Posterior cingulate gyrus (tissue), 11 donors: ENCODE measurements at regions not wholly inside any gene's neighbourhood (a gene's known extent, or its start where the extent isn't known, plus 50 kb on each side); places are given as distances from the start of the nearest gene placed in this dataset.
A peak's percentile ranks its signal among the peaks of the same experiment; 100 is the strongest.

Experiments
- DNase-seq, 10 donors: peaks; one replicate each; pipeline versions ENCODE4 v3.0.0 to v3.0.0-alpha.2; 2020 to 2021; ENCODE audit warnings: mixed read lengths in 3 of 10
- intact Hi-C: fragments of 100-400 bp; cut with DNase I; formaldehyde crosslinking; loops from one replicate; pipeline ENCODE4 v1.15.1; 2023

GRCh38 chr16:54231919-54232318 is 54.7 kb downstream of the IRX3 start:
- DNase-seq, result no peak
- intact Hi-C loops, result no loop called here

DNA sequence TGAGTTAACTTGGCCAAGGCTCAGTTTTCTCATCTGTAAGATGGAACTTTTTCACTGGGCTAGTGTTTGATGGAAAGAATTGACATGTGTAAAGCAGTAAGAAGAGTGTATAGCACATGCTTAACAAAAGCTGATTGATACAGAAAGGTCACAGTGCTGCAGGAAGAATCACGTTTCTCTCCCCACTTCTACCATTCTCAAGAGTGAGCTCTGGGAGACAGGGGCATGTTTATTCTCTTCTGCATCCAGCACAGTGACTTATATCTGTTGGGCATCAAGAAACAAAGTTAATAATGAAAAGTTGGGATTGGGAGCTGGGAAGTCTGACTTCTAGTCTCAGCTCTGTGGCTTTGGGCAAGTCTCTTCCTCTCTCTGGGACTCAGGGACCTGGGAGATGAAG is 55.3 kb downstream of the IRX3 start:
- intact Hi-C loops, result no loop called here
- DNase-seq, result no peak

DNA sequence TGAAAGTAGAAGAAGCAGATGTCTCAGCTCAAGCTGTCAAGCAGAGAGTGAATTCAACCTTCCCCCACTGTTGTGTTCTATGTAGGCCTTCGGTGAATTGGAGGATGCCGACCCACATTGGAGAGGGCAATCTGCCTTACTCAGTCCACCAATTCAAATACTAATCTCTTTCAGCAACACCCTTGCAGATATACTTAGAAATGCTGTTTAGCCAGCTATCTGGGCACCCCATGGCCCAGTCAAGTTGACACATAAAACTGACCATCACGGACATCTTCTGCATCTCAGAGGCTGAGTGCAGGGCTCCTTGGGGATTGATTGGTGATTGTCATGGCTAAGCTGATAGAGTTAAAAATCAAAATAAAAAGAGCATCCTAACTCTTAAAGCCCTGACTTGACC is 58.3 kb downstream of the IRX3 start:
- intact Hi-C loops, result no loop called here
- DNase-seq, result no peak

DNA sequence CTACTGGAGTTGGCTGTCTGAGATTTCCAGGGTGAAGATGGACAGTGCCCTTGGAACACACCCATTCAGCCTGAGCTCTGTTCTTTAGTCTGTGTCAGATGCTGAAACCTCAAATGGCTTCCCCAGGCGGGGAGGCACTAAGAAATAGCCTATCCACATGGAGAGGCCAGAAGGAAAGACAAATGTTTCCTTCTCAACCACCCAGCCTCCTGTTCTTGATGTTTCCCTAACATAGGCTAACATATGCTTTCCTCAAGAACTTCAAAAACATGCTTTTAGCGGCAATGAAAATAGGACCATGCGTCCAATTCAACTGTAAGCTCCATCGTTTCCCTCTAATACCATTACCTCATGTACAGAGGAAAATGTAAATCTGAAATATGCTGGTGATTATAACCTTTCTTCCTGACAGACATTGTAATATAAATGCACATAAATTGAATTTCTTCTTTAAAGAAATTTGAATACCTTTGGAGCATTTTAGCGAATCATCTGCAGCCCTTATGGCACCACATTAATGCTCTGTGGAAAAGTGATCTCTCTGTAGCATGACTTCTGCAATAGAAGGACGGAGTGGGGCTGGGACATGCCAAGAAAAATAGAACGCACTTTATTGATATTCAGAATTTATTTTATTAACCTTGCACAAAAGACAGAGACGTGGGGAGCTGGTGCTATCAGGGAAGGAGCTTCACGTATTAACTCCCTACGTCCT is 60.1 kb downstream of the IRX3 start:
- no peak for DNase-seq
- intact Hi-C loops, result no loop called here

GRCh38 chr16:54219709-54220108 is 66.9 kb downstream of the IRX3 start:
- no peak for DNase-seq
- intact Hi-C loops, result no loop called here

- intact Hi-C loops, result no loop called here
- DNase-seq, result no peak
Measured at GRCh38 chr16:54216688-54217087, 69.9 kb downstream of the IRX3 start.

GRCh38 chr16:54216268-54216667 is 70.3 kb downstream of the IRX3 start:
- DNase-seq, result no peak
- intact Hi-C loops, result no loop called here

DNA sequence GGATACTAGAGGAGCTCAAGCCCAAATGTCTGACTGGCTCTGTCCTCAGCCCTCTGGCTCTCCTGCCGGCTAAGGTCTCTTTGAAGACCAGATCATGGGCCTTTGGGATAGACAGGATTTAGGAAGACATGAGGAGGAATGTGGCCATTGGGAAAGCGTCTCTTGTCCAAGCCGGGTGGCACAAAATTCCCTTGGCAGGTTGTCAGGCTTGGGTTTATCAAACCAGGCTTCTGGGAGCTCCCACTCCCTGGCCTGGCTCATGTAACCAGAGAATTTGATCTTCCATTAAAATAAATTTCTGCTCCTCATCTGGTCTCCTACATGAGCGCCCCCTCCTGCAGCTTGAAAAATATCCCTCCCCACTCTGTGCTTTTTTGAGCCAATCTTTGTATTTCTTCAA is 71.1 kb downstream of the IRX3 start:
- intact Hi-C loops, result no loop called here
- DNase-seq, result no peak

DNA sequence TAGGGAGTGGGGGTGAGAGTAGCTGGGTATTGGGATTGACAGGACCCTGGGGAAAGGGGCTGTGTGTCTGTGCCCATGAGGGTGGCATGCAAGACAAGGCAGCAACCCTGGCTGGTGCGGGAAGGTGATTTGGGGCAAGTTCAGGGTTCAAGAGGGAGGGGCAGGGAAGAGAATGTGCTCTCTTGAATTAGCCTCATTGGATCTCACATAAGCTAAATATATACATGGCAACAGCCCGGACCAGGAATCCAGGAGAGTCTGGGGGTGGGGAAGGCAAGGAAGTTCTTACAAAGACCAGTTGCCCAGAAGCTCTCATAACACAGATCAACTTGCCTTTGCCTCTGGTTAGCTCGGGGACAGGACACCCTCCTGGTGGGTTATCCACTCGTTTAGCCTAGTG is 73.3 kb downstream of the IRX3 start:
- no peak for DNase-seq
- intact Hi-C loops, result no loop called here

- no peak for DNase-seq
- intact Hi-C loops, result no loop called here
Measured at GRCh38 chr16:54212893-54213292, 73.7 kb downstream of the IRX3 start.

- no peak for DNase-seq
- intact Hi-C loops, result no loop called here
Measured at GRCh38 chr16:54211203-54211602, 75.4 kb downstream of the IRX3 start.

GRCh38 chr16:54210452-54211125 is 76.0 kb downstream of the IRX3 start:
- DNase-seq, result no peak
- intact Hi-C loops, result no loop called here

DNA sequence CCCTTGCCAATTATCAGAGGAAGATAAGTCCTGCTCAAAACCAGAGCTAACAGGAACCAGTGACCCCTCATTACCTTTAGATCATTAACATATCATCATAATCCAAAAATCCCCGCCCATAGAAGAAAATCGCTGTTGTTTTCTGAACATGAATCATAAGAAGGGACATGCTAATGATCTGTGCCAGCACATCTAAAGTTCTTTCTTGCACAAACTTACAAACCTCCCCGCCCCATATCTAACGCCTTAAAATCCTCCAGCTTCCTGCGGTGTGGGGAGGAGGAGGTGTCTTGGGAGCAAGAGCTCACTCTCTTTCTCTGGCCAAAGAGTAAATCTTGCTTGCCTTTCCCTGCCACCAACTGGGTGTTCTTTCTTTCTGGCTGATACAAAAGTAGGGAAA is 78.3 kb downstream of the IRX3 start:
- DNase-seq, result no peak
- intact Hi-C loops, result no loop called here

DNA sequence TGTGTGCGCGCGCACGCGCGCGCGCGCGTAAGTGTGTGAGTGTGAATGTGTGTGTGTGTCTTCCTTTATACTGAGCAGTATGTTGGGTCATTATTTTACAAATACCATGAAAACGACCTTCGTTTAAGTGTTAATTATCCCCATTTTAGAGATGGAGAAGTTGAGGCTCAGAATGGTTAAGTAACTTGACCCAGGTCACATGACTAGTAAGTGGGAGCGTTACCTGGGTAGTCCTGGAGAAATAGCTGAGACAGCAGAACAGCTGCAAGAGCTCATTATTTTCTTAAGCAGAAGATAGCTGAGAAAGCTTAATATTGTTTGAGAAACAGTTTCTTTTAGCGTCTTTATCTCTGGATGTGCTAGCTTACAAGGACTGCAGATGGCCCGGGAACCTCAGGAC is 78.8 kb downstream of the IRX3 start:
- no peak for DNase-seq
- intact Hi-C loops, result no loop called here

DNA sequence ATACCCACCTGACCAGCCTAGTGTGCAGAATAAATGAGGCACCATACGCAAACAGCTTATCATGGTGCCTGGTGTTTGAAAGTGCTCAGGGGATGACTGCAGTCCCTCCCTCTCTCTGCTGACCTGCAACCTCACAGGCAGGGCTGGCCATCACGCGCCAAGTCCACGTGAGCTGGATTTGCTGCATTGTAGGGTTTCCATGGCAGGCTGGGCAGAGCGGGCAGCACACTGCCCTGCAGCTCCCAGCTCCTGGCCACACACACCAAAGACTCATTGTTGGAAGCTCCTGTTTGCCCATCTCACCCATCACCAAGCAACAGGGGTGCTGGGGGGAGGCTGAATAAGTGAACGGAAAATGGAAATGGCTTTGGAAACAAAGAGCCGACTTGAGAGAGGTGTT is 81.8 kb downstream of the IRX3 start:
- intact Hi-C loops, result no loop called here
- peak in 6 of 10 donors; percentile 17 to 43 (median 30) for DNase-seq

DNA sequence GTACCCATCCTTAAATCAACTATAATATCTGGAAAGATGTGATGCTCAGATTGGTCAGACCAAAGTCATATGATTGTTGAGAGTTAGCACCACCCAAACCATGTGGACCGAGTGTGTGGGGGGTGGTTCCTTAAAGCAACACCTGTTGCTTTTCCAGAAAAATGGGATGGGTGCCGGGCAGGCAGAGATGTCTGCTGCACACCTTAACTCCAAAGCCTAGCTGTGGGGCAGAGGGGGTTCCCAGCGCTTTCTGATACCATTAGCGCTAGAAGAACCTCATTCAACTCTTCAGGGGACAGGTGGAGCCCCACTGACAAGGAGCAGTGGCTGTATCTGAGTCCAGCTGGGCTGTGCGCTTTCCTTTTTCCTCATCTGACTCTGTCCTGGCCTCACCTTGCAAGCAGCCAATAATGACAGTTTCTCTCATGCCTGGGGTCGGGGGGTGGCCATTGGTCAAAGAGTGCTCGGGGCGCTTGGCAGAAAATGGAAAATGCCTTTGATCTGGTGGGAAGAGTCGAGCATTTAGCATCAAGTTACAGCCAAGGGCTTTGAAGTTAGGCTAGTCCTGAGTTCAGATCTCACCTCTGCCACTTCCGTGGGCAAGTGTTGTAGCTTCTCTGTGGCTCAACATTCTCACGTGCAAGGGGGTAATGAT is 82.6 kb downstream of the IRX3 start:
- intact Hi-C loops, result no loop called here
- no peak for DNase-seq

DNA sequence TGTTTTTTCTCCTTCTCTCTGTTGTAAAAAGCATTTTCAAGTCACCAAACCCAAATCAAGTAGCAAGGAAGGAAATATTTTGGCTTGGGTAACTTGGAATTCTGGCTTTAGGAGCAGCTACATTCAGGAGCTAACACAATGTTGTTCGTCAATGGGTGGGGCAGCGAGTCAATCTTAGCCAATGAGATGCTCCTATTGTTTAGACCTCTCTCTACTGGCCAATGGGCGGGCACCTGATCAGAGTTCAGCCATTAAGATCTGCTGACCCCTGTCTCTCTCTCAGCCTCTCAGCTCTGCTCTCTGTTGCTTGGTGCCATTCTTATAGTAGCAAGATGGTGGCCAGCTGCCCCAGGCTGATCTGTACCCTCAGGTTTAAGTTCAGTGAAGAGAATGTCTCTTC is 83.2 kb downstream of the IRX3 start:
- intact Hi-C loops, result no loop called here
- no peak for DNase-seq
